ENCODE measurements at regions not wholly inside any gene's neighbourhood (a gene's known extent, or its start where the extent isn't known, plus 50 kb on each side); places are given as distances from the start of the nearest gene placed in this dataset.

- no peak for DNase-seq (ENCODE audit: low read depth in 2 of 2)
Measured at GRCh38 chr9:35540315-35540714, 50.4 kb downstream of the RUSC2 start.

GRCh38 chr9:35546853-35547252, 56.9 kb downstream of the RUSC2 start:
- no peak for DNase-seq (ENCODE audit: low read depth in 2 of 2)

GRCh38 chr9:35547889-35548418, 57.1 kb upstream of the TESK1 start:
- DNase-seq (ENCODE audit: low read depth in 2 of 2) = no peak

- no peak for DNase-seq (ENCODE audit: low read depth in 2 of 2)
Measured at GRCh38 chr9:35548571-35548970, 56.5 kb upstream of the TESK1 start.

- DNase-seq (ENCODE audit: low read depth in 2 of 2) = no peak
Measured at GRCh38 chr9:35549441-35549840, 55.6 kb upstream of the TESK1 start.

GRCh38 chr9:35552376-35552775, 52.7 kb upstream of the TESK1 start:
- no peak for DNase-seq (ENCODE audit: low read depth in 2 of 2)

GRCh38 chr9:35552837-35553236, 52.2 kb upstream of the TESK1 start:
- DNase-seq (ENCODE audit: low read depth in 2 of 2) = no peak

- peak in 1 of 2 donors; percentile 6 for DNase-seq (ENCODE audit: low read depth in 2 of 2)
Measured at GRCh38 chr9:35553670-35554543, 51.2 kb upstream of the TESK1 start.

- no peak for DNase-seq (ENCODE audit: low read depth in 2 of 2)
Measured at GRCh38 chr9:35555246-35555701, 49.8 kb upstream of the TESK1 start.
